Amniotic epithelial cell (primary cell): ENCODE measurements at regions not wholly inside any gene's neighbourhood (a gene's known extent, or its start where the extent isn't known, plus 50 kb on each side); places are given as distances from the start of the nearest gene placed in this dataset.

ENCODE experiments used
- DNase-seq: peaks from one replicate; pipeline ENCODE4 v3.0.0-alpha.2; 2010; ENCODE audit warnings: low read depth

DNA sequence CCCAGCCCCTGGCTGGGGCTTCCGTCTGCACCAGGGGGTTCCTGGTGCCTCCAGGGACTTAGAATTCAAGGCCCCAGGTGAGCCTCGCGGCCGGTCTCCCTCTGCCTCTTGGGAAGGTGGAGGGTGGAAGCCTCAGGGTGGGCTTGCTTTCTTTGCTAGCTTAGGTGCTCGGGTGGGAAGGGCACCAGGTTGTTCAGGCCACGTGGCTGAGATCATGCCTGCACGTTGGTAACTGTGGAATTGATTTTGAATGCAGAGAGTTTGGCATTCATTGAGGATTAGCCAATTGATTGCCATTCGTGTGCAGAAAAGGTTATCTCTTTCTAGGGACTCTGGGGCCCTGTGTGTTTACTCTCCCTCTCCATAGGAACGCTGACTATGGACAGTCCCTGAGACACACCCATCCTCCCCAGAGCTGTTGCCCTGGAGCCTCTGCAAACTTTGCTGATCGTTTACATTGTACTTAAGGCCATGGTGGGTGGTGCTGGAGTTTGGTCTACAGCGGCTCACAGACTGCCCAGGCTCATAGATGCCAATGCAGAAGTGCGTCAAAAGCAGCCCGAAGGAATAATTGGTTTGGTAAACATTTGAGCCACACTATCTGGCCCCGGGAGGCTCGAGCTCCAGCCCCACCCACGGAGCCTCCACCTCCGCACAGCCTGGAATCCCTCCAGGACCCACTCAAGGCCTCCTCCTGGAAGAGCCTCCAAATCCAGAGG is 1457.7 kb downstream of the BRD1 start:
- no peak for DNase-seq

DNA sequence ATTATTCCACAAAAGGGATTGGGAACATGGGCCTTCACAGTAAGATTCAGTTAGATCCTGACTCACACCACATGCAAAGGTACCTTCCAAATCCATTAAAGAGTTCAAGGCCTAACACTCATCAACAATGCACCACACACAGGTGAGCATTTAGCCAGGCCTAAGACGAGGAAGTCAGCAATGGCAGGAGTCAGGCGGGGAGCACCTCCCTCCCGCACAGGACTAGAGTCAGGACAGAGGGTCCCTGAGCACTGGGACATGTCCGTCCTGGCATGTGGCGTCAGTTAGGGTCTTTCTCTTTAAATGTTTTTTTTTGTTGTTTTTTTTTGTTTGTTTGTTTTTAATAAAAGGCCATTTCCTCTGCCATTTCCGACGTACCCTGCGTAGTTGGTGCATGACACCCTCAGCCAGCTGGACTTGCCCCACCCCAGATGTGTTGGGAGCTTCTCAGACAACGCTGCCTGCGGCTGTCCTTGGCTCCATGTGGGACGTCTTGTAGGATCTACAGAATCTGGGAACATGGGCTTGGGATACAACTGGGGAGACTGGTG is 1458.6 kb downstream of the BRD1 start:
- DNase-seq, result no peak

GRCh38 chr22:48367731-48368130 is 1459.9 kb downstream of the BRD1 start:
- DNase-seq, result no peak

- DNase-seq, result no peak
Measured at GRCh38 chr22:48366591-48366990, 1461.1 kb downstream of the BRD1 start.

DNA sequence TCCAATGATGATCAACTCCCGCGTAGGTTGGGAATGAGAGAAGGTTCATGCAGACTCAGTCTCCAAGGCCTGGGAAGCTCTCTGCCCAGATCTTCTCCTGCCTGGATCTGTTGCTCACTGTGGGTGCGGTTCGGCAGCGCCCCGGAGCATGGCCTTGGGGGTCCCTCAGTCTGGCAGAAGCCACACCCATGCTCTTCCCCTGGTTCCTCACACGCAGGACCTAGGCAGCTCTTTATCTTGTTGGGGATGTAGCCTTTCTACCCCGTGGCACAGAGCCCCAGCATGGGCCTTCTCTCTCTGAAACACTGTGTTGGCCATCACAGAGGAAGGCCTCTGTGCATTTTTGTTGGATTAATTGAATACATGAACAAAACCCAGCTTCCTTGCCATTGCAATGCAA is 1461.6 kb downstream of the BRD1 start:
- DNase-seq, result no peak

GRCh38 chr22:48365386-48365785 is 1462.3 kb downstream of the BRD1 start:
- DNase-seq, result no peak

DNA sequence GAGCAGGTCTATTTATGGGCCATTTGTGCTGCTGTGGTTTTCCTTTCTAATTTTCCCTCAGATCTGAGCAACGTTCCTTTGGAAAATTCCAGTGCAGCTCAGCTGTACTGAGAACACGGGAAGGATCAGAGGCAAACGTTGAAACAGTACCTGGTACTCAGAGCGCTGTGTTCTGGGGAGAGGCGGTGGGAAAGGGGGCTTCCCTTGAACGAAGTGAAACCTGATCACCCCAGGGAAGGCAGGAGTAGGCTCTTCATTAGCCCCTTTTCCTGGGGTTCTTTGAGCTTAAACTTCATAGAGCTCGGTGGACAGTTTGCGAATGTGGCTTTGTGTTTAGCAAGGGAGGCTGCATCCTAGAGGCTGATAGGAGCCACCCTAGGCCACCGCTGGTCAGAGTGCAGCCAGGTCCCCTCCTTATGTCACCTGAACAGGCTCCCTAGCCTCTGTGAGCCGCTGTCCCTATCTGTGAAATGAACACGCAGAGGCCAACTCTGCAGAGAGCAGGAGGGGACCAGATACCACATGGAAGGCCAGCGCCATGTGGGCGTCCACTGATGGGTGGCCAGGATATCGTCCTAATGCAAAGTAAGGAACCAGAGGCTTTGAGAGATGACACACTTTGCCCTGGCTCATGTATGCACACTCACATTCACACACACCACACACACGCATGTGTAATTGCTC is 1464.8 kb downstream of the BRD1 start:
- DNase-seq, result no peak

DNA sequence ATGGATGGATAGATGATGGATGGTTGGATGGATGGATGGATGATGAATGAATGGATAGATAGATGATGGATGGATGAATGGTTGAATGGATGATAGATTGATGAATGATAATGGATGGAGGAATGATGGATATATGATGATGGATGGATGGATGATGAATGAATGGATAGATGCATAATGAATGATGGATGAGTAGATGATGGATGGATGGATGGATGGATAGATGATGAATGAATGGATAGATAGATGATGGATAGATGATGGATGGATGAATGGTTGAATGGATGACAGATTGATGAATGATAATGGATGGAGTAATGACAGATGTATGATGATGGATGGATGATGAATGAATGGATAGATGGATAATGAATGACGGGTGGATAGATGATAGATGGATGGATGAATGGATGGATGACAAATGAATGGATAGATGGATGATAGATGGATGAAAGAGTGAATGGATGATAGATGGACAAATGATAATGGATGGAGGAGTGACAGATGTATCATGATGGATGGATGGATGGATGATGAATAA is 1466.5 kb downstream of the BRD1 start:
- DNase-seq, result no peak

- DNase-seq, result no peak
Measured at GRCh38 chr22:48359613-48359965, 1468.1 kb downstream of the BRD1 start.

GRCh38 chr22:48358886-48359612 is 1468.6 kb downstream of the BRD1 start:
- no peak for DNase-seq

GRCh38 chr22:48357961-48358360 is 1469.7 kb downstream of the BRD1 start:
- DNase-seq, result no peak

DNA sequence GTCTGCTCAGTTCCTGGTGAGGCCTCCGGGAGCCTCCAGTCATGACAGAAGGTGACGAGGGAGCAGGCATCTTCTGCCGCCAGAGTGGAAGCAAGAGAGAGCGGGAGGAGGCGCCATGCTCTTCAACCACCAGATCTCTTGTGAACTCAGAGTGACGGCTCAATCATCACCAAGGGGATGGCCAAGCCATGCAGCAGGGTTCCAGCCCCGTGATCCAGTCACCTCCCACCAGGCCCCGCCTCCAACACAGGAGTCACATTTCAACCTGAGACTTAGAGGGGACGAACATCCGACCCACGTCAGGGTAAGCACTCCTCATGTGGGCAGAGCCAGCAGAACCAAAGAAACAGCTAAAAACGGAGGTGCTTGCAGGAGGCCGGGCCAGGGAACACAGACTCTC is 1470.5 kb downstream of the BRD1 start:
- DNase-seq, result no peak

GRCh38 chr22:48356731-48357130 is 1470.9 kb downstream of the BRD1 start:
- no peak for DNase-seq

DNA sequence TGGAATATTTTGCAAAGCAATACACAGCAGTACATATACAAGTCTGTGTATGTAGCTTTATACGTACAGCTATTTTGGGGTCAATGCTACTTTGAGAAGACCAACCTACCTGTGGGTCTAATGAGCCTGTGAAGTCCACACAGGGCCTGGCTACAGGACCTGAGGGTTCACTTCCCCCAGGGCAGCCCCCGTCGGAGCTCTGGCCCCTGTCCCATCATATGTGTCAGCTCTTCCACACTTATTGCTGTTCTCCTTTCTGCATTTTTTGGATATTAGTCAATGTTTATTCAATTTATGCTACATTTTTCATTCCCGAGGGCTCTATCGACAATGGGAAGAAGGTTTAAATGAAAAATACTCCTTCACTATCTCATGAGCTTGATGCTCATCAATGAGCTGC is 1473.6 kb downstream of the BRD1 start:
- DNase-seq, result no peak

- DNase-seq, result no peak
Measured at GRCh38 chr22:48353116-48353947, 1474.3 kb downstream of the BRD1 start.

GRCh38 chr22:48352086-48352911 is 1475.4 kb downstream of the BRD1 start:
- no peak for DNase-seq

- no peak for DNase-seq
Measured at GRCh38 chr22:48351376-48352085, 1476.1 kb downstream of the BRD1 start.

GRCh38 chr22:48350456-48350855 is 1477.2 kb downstream of the BRD1 start:
- no peak for DNase-seq

DNA sequence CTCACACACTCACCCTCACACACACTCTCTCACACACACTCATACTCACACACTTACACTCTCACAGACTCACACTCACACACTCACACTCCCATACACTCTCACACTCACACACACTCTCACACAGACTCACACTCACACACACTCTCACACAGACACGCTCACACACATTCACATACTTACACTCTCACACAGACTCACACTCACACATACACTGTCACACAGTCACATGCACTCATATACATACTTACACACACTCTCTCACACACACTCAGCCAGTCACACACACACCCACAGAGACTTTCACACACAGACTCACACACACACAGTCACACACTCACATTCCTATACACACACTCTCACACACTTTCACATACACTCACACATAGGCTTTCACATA is 1478.8 kb downstream of the BRD1 start:
- no peak for DNase-seq

DNA sequence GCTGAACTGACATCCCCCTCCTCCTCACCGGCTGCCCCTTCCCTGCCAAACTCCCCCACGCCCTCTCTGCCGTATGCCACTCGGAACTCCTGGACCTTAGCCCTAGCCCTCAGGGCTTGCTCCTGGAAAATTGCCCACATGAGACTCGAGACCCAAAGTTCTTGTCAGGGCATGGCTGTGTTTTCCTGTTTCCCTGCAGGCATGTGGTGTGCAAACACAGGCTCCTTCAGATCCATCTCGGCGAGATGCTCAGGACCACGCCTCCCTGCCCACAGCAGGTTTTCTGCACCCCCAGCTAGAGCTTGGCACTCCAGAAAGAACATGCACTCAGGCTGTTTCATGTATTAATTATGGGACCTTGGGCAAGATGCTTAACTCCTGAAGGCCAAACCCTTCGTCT is 1480.4 kb downstream of the BRD1 start:
- DNase-seq, result no peak
